Adipocyte (in vitro differentiated cells): ENCODE measurements at regions not wholly inside any gene's neighbourhood (a gene's known extent, or its start where the extent isn't known, plus 50 kb on each side); places are given as distances from the start of the nearest gene placed in this dataset.

Experiments used
- DNase-seq: peaks from one replicate; pipeline ENCODE4 v3.0.0-alpha.2; 2015; ENCODE audit warnings: low read depth
- H3K27me3 ChIP-seq: replicated peaks from 2 replicates; pipeline ENCODE4 v1.7.0; 2013; ENCODE audit warnings: mild to moderate bottlenecking, low read length, moderate library complexity; ENCODE audit not compliant: control insufficient read depth, insufficient read depth
- H3K36me3 ChIP-seq: 2 replicates; pipeline ENCODE4 v1.7.0; 2013; ENCODE audit warnings: low read length, mild to moderate bottlenecking, moderate library complexity; ENCODE audit not compliant: control insufficient read depth, insufficient read depth, severe bottlenecking
- H3K4me1 ChIP-seq: 2 replicates; pipeline ENCODE4 v1.7.0; 2013; ENCODE audit warnings: mild to moderate bottlenecking, low read length, moderate library complexity; ENCODE audit not compliant: control insufficient read depth, insufficient read depth
- H3K4me3 ChIP-seq: 2 replicates; pipeline ENCODE4 v1.7.0; 2013; ENCODE audit warnings: mild to moderate bottlenecking, low read length, moderate library complexity
- H3K9ac ChIP-seq: 2 replicates; pipeline ENCODE4 v1.7.0; 2013; ENCODE audit warnings: mild to moderate bottlenecking, low read length, moderate library complexity
- H3K9me3 ChIP-seq: 2 replicates; pipeline ENCODE4 v1.7.0; 2013; ENCODE audit warnings: mild to moderate bottlenecking, low read length, moderate library complexity; ENCODE audit not compliant: control insufficient read depth

- Histone ChIP-seq H3K9me3 (peaks cover 13% of the 10 kb centered on the region), H3K9ac (no peak overlapping the region), H3K27me3 (no peaks in the 10 kb centered on the region), H3K4me3 (no peak overlapping the region), H3K4me1 (peaks cover 24% of the 10 kb centered on the region), H3K36me3 (no peaks in the 10 kb centered on the region)
- no peak for DNase-seq
Measured at GRCh38 chr20:55160996-55161395, 685.6 kb downstream of the DOK5 start.

- H3K27me3 ChIP-seq = no peaks in the 10 kb centered on the region
- no peaks in the 10 kb centered on the region for H3K36me3 ChIP-seq
- no peak overlapping the region for H3K9ac ChIP-seq
- DNase-seq = no peak
- H3K4me3 ChIP-seq = no peak overlapping the region
- H3K9me3 ChIP-seq = peaks cover 13% of the 10 kb centered on the region
- peaks cover 24% of the 10 kb centered on the region for H3K4me1 ChIP-seq
Measured at GRCh38 chr20:55160037-55160436, 684.6 kb downstream of the DOK5 start.

- no peak for DNase-seq
- Histone ChIP-seq H3K36me3 (no peaks in the 10 kb centered on the region), H3K9ac (no peak overlapping the region), H3K27me3 (no peaks in the 10 kb centered on the region), H3K4me1 (peaks cover 24% of the 10 kb centered on the region), H3K4me3 (no peak overlapping the region), H3K9me3 (peaks cover 13% of the 10 kb centered on the region)
Measured at GRCh38 chr20:55159230-55159629, 683.8 kb downstream of the DOK5 start.

- Histone ChIP-seq H3K9ac (no peak overlapping the region), H3K4me3 (no peak overlapping the region), H3K36me3 (no peaks in the 10 kb centered on the region), H3K27me3 (no peaks in the 10 kb centered on the region), H3K9me3 (peaks cover 13% of the 10 kb centered on the region), H3K4me1 (peaks cover 27% of the 10 kb centered on the region)
- DNase-seq = no peak
Measured at GRCh38 chr20:55158446-55158845, 683.1 kb downstream of the DOK5 start.

GRCh38 chr20:55155360-55155759 lies 680.0 kb downstream of the DOK5 start:
- no peak for DNase-seq
- no peaks in the 10 kb centered on the region for H3K27me3 ChIP-seq
- H3K36me3 ChIP-seq = no peaks in the 10 kb centered on the region

GRCh38 chr20:55153001-55153645 lies 677.7 kb downstream of the DOK5 start:
- Histone ChIP-seq H3K9ac (peak overlapping the region; percentile 31), H3K27me3 (no peaks in the 10 kb centered on the region), H3K4me1 (peaks cover 18% of the 10 kb centered on the region), H3K36me3 (no peaks in the 10 kb centered on the region), H3K4me3 (peak overlapping the region; percentile 6), H3K9me3 (peaks cover 12% of the 10 kb centered on the region)
- no peak for DNase-seq

More at GRCh38 chr20:55155360-55155759, 680.0 kb downstream of the DOK5 start:
- Histone ChIP-seq H3K4me1 (peaks cover 29% of the 10 kb centered on the region), H3K9me3 (peaks cover 13% of the 10 kb centered on the region), H3K9ac (no peak overlapping the region), H3K4me3 (no peak overlapping the region)

- no peak for DNase-seq
- Histone ChIP-seq H3K9me3 (no peaks in the 10 kb centered on the region), H3K4me1 (peaks cover 18% of the 10 kb centered on the region)
Measured at GRCh38 chr20:55151171-55151570, 675.8 kb downstream of the DOK5 start.

GRCh38 chr20:55143601-55144000 lies 668.2 kb downstream of the DOK5 start:
- no peak overlapping the region for H3K4me3 ChIP-seq
- H3K36me3 ChIP-seq = no peaks in the 10 kb centered on the region
- no peaks in the 10 kb centered on the region for H3K4me1 ChIP-seq
- no peaks in the 10 kb centered on the region for H3K27me3 ChIP-seq
- H3K9ac ChIP-seq = no peak overlapping the region
- H3K9me3 ChIP-seq = no peaks in the 10 kb centered on the region
- no peak for DNase-seq

More at GRCh38 chr20:55151171-55151570, 675.8 kb downstream of the DOK5 start:
- Histone ChIP-seq H3K9ac (no peak overlapping the region), H3K4me3 (no peak overlapping the region), H3K27me3 (no peaks in the 10 kb centered on the region), H3K36me3 (no peaks in the 10 kb centered on the region)

GRCh38 chr20:55142932-55143331 lies 667.5 kb downstream of the DOK5 start:
- no peak overlapping the region for H3K9ac ChIP-seq
- no peaks in the 10 kb centered on the region for H3K9me3 ChIP-seq
- no peaks in the 10 kb centered on the region for H3K36me3 ChIP-seq
- no peaks in the 10 kb centered on the region for H3K4me1 ChIP-seq
- no peak overlapping the region for H3K4me3 ChIP-seq
- no peaks in the 10 kb centered on the region for H3K27me3 ChIP-seq
- DNase-seq = no peak

- DNase-seq = no peak
- H3K36me3 ChIP-seq = no peaks in the 10 kb centered on the region
- no peak overlapping the region for H3K9ac ChIP-seq
- H3K4me3 ChIP-seq = no peak overlapping the region
- H3K9me3 ChIP-seq = no peaks in the 10 kb centered on the region
- no peaks in the 10 kb centered on the region for H3K4me1 ChIP-seq
- no peaks in the 10 kb centered on the region for H3K27me3 ChIP-seq
Measured at GRCh38 chr20:55140631-55141030, 665.2 kb downstream of the DOK5 start.

- no peaks in the 10 kb centered on the region for H3K27me3 ChIP-seq
- no peak overlapping the region for H3K4me3 ChIP-seq
- H3K4me1 ChIP-seq = no peaks in the 10 kb centered on the region
- DNase-seq = no peak
- no peaks in the 10 kb centered on the region for H3K36me3 ChIP-seq
- H3K9me3 ChIP-seq = no peaks in the 10 kb centered on the region
- H3K9ac ChIP-seq = no peak overlapping the region
Measured at GRCh38 chr20:55139173-55139765, 663.9 kb downstream of the DOK5 start.

GRCh38 chr20:55135923-55136322 lies 660.5 kb downstream of the DOK5 start:
- H3K4me1 ChIP-seq = no peaks in the 10 kb centered on the region
- H3K9ac ChIP-seq = no peak overlapping the region
- no peak overlapping the region for H3K4me3 ChIP-seq
- no peaks in the 10 kb centered on the region for H3K9me3 ChIP-seq
- no peak for DNase-seq
- H3K27me3 ChIP-seq = no peaks in the 10 kb centered on the region
- no peaks in the 10 kb centered on the region for H3K36me3 ChIP-seq
